Stimulated activated CD8-positive, alpha-beta memory T cell treated with anti-CD3 and anti-CD28 coated beads, Interleukin-7, amount 100 ng/mL, for 1 hour (primary cell): ENCODE measurements at regions not wholly inside any gene's neighbourhood (a gene's known extent, or its start where the extent isn't known, plus 50 kb on each side); places are given as distances from the start of the nearest gene placed in this dataset.
"Not testable (repeated sequence)": the region's sequence is repeated elsewhere in the genome, so short reads cannot be mapped to it uniquely, and the experiment has no call there.

Experiments used
- DNase-seq, 2 donors: peaks; one replicate each; pipeline ENCODE4 v3.0.0-alpha.2; 2020; ENCODE audit warnings: low read depth in 2 of 2

- no peak for DNase-seq
Observed at GRCh38 chr12:75646329-75647210, 135.2 kb upstream of the KRR1 start.

GRCh38 chr12:75644472-75645072 lies 133.2 kb upstream of the KRR1 start:
- no peak for DNase-seq

GRCh38 chr12:75643119-75643518 lies 131.7 kb upstream of the KRR1 start:
- DNase-seq = not testable (repeated sequence)

- DNase-seq = no peak
Observed at GRCh38 chr12:75642226-75642625, 130.8 kb upstream of the KRR1 start.

- peak in 1 of 2 donors; percentile 8 for DNase-seq
Observed at GRCh38 chr12:75641031-75641780, 129.8 kb upstream of the KRR1 start.

- no peak for DNase-seq
Observed at GRCh38 chr12:75638792-75639191, 127.4 kb upstream of the KRR1 start.

GRCh38 chr12:75636607-75637006 lies 125.2 kb upstream of the KRR1 start:
- DNase-seq = no peak

GRCh38 chr12:75635606-75636444 lies 124.4 kb upstream of the KRR1 start:
- DNase-seq = no peak

- DNase-seq = no peak
Observed at GRCh38 chr12:75634244-75635222, 123.1 kb upstream of the KRR1 start.

- DNase-seq = no peak
Observed at GRCh38 chr12:75633789-75634188, 122.4 kb upstream of the KRR1 start.

GRCh38 chr12:75632442-75632841 lies 121.0 kb upstream of the KRR1 start:
- DNase-seq = no peak

GRCh38 chr12:75631831-75632230 lies 120.4 kb upstream of the KRR1 start:
- no peak for DNase-seq

- DNase-seq = no peak
Observed at GRCh38 chr12:75630091-75630490, 118.7 kb upstream of the KRR1 start.

- DNase-seq = no peak
Observed at GRCh38 chr12:75628916-75629315, 117.5 kb upstream of the KRR1 start.

- no peak for DNase-seq
Observed at GRCh38 chr12:75628511-75628910, 117.1 kb upstream of the KRR1 start.

GRCh38 chr12:75623631-75624154 lies 112.3 kb upstream of the KRR1 start:
- DNase-seq = no peak

- DNase-seq = no peak
Observed at GRCh38 chr12:75622492-75622891, 111.1 kb upstream of the KRR1 start.

GRCh38 chr12:75614396-75614795 lies 103.0 kb upstream of the KRR1 start:
- not testable (repeated sequence) for DNase-seq

GRCh38 chr12:75613981-75614380 lies 102.6 kb upstream of the KRR1 start:
- DNase-seq = no peak

GRCh38 chr12:75611041-75611440 lies 99.6 kb upstream of the KRR1 start:
- no peak for DNase-seq
